ENCODE measurements at regions not wholly inside any gene's neighbourhood (a gene's known extent, or its start where the extent isn't known, plus 50 kb on each side); places are given as distances from the start of the nearest gene placed in this dataset.

DNA sequence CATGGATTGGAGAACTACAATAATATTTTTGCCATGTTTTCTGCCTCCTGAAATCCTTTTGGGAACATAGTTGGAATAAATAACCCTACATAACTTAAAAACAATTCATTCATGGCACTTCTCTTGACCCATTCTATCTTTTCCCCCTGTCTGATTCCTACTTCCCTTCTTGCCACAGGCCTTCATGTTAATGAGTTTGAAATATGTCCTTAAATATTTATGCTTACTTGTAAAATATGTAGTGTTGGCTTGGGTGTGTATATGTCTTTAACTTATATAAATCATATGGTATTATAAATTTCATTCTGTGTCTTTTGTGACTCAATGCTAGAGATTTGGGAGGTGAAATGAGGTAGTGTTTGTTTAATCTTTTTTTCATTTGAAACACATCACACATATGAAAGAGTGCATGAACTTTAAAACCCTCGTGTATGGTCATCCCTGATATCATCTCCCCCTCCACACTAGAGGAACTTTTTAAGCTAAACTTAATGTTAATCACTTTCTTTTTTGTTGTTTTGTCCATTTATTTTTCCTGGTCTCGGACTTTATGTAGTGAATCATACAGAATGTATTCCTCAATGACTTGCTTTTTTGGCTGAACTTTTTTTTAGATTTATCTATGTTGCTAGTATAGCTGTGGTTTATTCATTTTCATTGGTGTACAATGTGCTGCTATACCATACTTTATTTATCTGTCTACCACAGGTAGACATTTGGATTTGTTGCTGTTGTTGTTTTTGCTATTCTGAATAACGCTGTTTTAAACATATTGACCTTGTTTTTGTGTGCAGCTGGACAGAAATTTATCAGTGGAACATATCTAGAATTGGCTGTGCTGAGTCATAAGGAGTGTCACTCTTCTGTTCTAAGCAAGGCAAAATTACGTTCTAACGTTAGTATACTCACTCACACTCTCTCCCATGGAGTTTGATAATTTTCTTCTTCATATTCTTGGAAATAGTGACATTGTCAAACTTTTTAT is 441.6 kb downstream of the PLPP3 start:
- POLR2A ChIA-PET: no interaction called here
- CTCF ChIA-PET: interaction anchor here (1.3 kb wide), 1 partner anchor 762 kb away, joined by 3 read pairs; no protein-coding TSS in a partner anchor

GRCh38 chr1:56137090-56137489 is 442.3 kb downstream of the PLPP3 start:
- CTCF ChIA-PET: interaction anchor here (1.3 kb wide), 1 partner anchor 761 kb away, joined by 3 read pairs; no protein-coding TSS in a partner anchor
- no peak for TF ChIP-seq CTCF (IDR thresholded peaks at IDR 0.05; ENCODE audit: insufficient read depth, low read length, missing control alignments)
- POLR2A ChIA-PET: no interaction called here
- no peak overlapping the region for H3K4me3 ChIP-seq (ENCODE audit: low read depth, low read length)
- DNase-seq (ENCODE audit: low read depth, low spot score): no peak

More for the DNA sequence above, 441.6 kb downstream of the PLPP3 start:
- TF ChIP-seq CTCF (IDR thresholded peaks at IDR 0.05; ENCODE audit: insufficient read depth, low read length, missing control alignments): no peak
- DNase-seq (ENCODE audit: low read depth, low spot score): no peak
- H3K4me3 ChIP-seq (ENCODE audit: low read depth, low read length): no peak overlapping the region

GRCh38 chr1:56135864-56136147 is 443.6 kb downstream of the PLPP3 start:
- CTCF ChIA-PET: interaction anchor here (1.4 kb wide), 1 partner anchor 11 kb away, joined by 3 read pairs; no protein-coding TSS in a partner anchor
- no peak overlapping the region for H3K4me3 ChIP-seq (ENCODE audit: low read depth, low read length)
- DNase-seq (ENCODE audit: low read depth, low spot score): no peak
- POLR2A ChIA-PET: no interaction called here
- TF ChIP-seq CTCF (IDR thresholded peaks at IDR 0.05; ENCODE audit: insufficient read depth, low read length, missing control alignments): no peak

- POLR2A ChIA-PET: no interaction called here
- no peak for DNase-seq (ENCODE audit: low read depth, low spot score)
- CTCF ChIA-PET: interaction anchor here (0.7 to 1.4 kb wide), 3 partner anchors 10 to 450 kb away, joined by 3 read pairs; no protein-coding TSS in a partner anchor
- no peak for TF ChIP-seq CTCF (IDR thresholded peaks at IDR 0.05; ENCODE audit: insufficient read depth, low read length, missing control alignments)
- no peak overlapping the region for H3K4me3 ChIP-seq (ENCODE audit: low read depth, low read length)
Measured at GRCh38 chr1:56135069-56135863, 444.1 kb downstream of the PLPP3 start.

DNA sequence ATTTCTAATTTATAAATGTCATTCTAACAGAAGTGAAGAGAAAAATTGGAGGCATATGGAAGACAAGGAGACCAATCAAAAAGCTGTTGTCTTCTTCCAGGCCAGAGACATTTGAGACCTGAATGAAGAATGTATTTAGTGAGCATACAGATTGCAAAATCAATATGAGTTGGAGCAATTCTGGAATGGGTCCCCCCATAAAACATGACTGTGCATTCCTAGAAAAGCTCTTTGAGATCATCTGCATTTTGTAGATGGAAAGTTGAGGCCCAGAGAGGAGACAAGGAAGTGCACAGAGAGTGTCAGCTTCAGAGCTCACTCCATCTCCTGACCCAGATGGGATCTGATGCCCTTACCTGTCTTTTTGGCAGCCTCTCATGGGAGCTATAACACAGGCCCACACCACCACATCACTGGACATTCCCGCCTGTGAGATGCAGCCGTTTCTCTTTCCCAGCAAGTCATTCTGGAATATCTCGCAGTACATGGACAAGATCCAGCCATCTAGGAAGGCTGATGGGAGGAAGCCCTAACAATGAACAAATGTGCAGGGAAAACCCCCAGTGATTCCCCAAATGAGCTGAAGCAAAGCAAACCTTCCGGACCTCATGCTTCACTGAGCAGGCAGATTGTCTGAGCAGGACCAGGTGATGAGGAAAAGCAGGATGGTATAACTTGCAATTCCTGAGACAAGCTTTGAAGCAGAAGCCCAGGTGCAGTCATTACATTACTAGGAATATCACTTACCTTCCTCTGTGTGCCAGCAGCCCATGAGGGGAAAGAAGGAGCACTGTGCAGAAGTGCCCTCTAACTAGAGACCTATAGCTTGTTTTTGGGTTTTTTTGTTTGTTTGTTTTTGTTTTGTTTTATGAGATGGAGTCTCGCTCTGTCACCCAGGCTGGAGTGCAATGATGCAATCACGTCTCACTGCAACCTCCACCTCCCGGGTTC is 445.6 kb downstream of the PLPP3 start:
- POLR2A ChIA-PET: no interaction called here
- no peak overlapping the region for H3K4me3 ChIP-seq (ENCODE audit: low read depth, low read length)
- no peak for DNase-seq (ENCODE audit: low read depth, low spot score)
- CTCF ChIA-PET: interaction anchor here (0.8 to 1.3 kb wide), 3 partner anchors 9 to 11 kb away, joined by 3 to 4 read pairs (median 3); no protein-coding TSS in a partner anchor
- TF ChIP-seq CTCF (IDR thresholded peaks at IDR 0.05; ENCODE audit: insufficient read depth, low read length, missing control alignments): no peak

Measured in AG04449 (cell line).